GM12864 (cell line): ENCODE measurements at regions not wholly inside any gene's neighbourhood (a gene's known extent, or its start where the extent isn't known, plus 50 kb on each side); places are given as distances from the start of the nearest gene placed in this dataset.

Source experiments
- DNase-seq: peaks from one replicate; pipeline ENCODE4 v3.0.0-alpha.2; 2011; ENCODE audit warnings: low read depth
- H3K4me3 ChIP-seq: 2 replicates; pipeline ENCODE4 v1.5.1; 2011; ENCODE audit warnings: mild to moderate bottlenecking, low read depth, low read length, control low read depth
- CTCF ChIP-seq: IDR thresholded peaks from 2 replicates; pipeline ENCODE4 v1.5.1; 2011; ENCODE audit warnings: low read depth, mild to moderate bottlenecking, moderate library complexity, low read length, control low read depth, inconsistent platforms; ENCODE audit errors: missing control alignments

GRCh38 chrX:39409246-39409917 lies 608.1 kb downstream of the MID1IP1 start:
- TF ChIP-seq CTCF, result no peak
- H3K4me3 ChIP-seq, result no peak overlapping the region
- DNase-seq, result no peak

- H3K4me3 ChIP-seq, result no peak overlapping the region
- no peak for TF ChIP-seq CTCF
- no peak for DNase-seq
Measured at GRCh38 chrX:39414290-39414854, 613.1 kb downstream of the MID1IP1 start.

GRCh38 chrX:39416547-39417260 lies 615.4 kb downstream of the MID1IP1 start:
- no peak for TF ChIP-seq CTCF
- no peak overlapping the region for H3K4me3 ChIP-seq
- no peak for DNase-seq

- no peak for TF ChIP-seq CTCF
- DNase-seq, result no peak
- no peak overlapping the region for H3K4me3 ChIP-seq
Measured at GRCh38 chrX:39418254-39418704, 617.0 kb downstream of the MID1IP1 start.

- H3K4me3 ChIP-seq, result no peak overlapping the region
- TF ChIP-seq CTCF, result no peak
- no peak for DNase-seq
Measured at GRCh38 chrX:39418731-39419638, 617.7 kb downstream of the MID1IP1 start.

- H3K4me3 ChIP-seq, result no peak overlapping the region
- DNase-seq, result no peak
- TF ChIP-seq CTCF, result no peak
Measured at GRCh38 chrX:39421006-39421405, 619.7 kb downstream of the MID1IP1 start.
